D721Med (cell line): ENCODE measurements at regions not wholly inside any gene's neighbourhood (a gene's known extent, or its start where the extent isn't known, plus 50 kb on each side); places are given as distances from the start of the nearest gene placed in this dataset.

ENCODE experiments used
- DNase-seq: peaks from one replicate; pipeline ENCODE4 v3.0.0; 2011; ENCODE audit warnings: low spot score; ENCODE audit not compliant: insufficient read length
- FAIRE-seq: peaks from 2 replicates; lab custom pipeline; 2011; peaks lifted over from hg19 to GRCh38; lab: Jason Lieb, UNC
- CTCF ChIP-seq: IDR thresholded peaks from 2 replicates; pipeline ENCODE4 v1.5.1; 2012; ENCODE audit warnings: mild to moderate bottlenecking, control low read depth; ENCODE audit not compliant: insufficient read depth; ENCODE audit errors: missing control alignments

GRCh38 chr5:135177591-135177990 is 143.6 kb upstream of the PITX1 start:
- FAIRE-seq = no peak
- TF ChIP-seq CTCF = no peak
- no peak for DNase-seq

- DNase-seq (no peak), FAIRE-seq (no peak)
- TF ChIP-seq CTCF = no peak
These were observed 143.0 kb upstream of the PITX1 start for GRCh38 chr5:135176991-135177390.

GRCh38 chr5:135174315-135175096 is 140.5 kb upstream of the PITX1 start:
- DNase-seq (no peak), FAIRE-seq (no peak)
- TF ChIP-seq CTCF = no peak

GRCh38 chr5:135173662-135174290 is 139.7 kb upstream of the PITX1 start:
- no peak for DNase-seq
- TF ChIP-seq CTCF = no peak
- FAIRE-seq = no peak

GRCh38 chr5:135172718-135173117 is 138.7 kb upstream of the PITX1 start:
- no peak for TF ChIP-seq CTCF
- DNase-seq = no peak
- no peak for FAIRE-seq

- TF ChIP-seq CTCF = no peak
- no peak for FAIRE-seq
- DNase-seq = no peak
These were observed 137.3 kb upstream of the PITX1 start for GRCh38 chr5:135171336-135171735.

- TF ChIP-seq CTCF = no peak
- DNase-seq (no peak), FAIRE-seq (no peak)
These were observed 136.5 kb upstream of the PITX1 start for GRCh38 chr5:135170500-135170899.
